ENCODE measurements at regions not wholly inside any gene's neighbourhood (a gene's known extent, or its start where the extent isn't known, plus 50 kb on each side); places are given as distances from the start of the nearest gene placed in this dataset.
A peak's percentile ranks its signal among the peaks of the same experiment; 100 is the strongest.

DNA sequence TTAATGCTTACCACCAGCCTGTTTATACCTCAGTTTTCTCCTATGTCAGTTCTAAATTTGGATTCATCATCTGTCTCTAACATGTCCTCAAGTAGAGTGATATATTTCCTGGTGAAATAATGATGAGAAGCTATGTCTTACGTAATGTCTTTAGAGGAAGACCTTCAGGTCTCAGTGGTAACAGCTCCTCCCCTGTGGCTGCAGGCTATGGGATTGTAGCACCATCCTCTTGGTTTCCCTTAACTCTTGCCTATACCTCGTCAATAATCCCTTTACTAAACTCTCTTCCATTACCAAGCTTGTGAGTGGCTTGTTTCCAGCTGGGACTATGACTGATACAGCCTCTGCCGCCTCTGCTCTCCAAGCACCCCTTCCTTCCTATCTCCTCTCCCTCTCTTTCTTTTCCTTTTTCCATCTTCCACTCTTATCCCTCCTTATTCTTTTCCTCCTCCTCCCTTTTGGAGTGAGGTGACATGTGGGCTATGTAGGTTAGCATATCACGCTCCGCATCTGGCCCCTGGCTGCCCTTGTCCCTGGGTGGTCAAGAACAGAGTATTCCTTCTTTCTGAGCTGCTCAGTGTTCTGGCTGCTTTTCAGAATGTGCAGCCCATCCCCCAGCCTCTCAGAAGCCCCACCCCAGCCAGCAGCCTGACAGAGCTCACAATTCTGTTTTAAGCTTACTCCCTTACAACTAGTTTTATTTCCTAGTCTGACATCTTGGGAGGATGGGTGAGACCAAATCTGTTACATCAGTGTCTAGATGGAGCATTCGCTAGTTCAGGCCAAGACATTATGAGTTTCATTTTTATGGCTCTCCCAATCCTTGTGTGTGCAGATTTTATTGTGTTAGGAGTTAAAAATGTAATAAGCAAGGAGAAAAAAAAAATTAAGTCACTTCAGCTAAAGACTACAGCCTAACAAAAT, 75.0 kb upstream of the RNU6-1 start:
- H3K9me3 Mint-ChIP-seq, result peaks cover 11 to 14% of the 10 kb centered on the region in 2 experiments
- H3K27me3 Mint-ChIP-seq (ENCODE audit: low read depth), result no peaks in the 10 kb centered on the region
- H3K36me3 Mint-ChIP-seq (ENCODE audit: insufficient read depth in 1 of 3, low read depth in 3 of 3), result peaks cover 0 to 14% (median 3%) of the 10 kb centered on the region in 3 experiments; a peak in 5 of 7 replicates
- Histone ChIP-seq H3K4me1 (ENCODE audit: insufficient read depth, low read length) (peaks cover 7% of the 10 kb centered on the region; the same call in 1 of the 2 replicates), H2BK12ac (ENCODE audit: insufficient read length, low read depth, low read length) (no peak overlapping the region), H2BK120ac (ENCODE audit: low read depth, low read length, poor library complexity, severe bottlenecking) (peak overlapping the region; percentile 42), H2AFZ (ENCODE audit: low read length) (peak overlapping the region; percentile 65), H3K23ac (ENCODE audit: insufficient read length, low read depth, low read length) (no peak overlapping the region), H2BK20ac (ENCODE audit: low read depth, low read length, poor library complexity, severe bottlenecking) (no peak overlapping the region), H4K8ac (replicated peaks; ENCODE audit: insufficient read length, low read depth, low read length) (no peak overlapping the region), H3K14ac (ENCODE audit: insufficient read depth, low read length) (no peak overlapping the region), H3T11ph (ENCODE audit: low read length) (no peak overlapping the region), H3K4me2 (ENCODE audit: insufficient read depth, insufficient read length, low read length) (no peak overlapping the region), H3K23me2 (ENCODE audit: insufficient read length, low read depth, low read length, poor library complexity, severe bottlenecking) (peaks cover 4% of the 10 kb centered on the region), H3K79me1 (ENCODE audit: insufficient read depth, low read depth, low read length, poor library complexity, severe bottlenecking) (no peaks in the 10 kb centered on the region), H3K18ac (ENCODE audit: insufficient read length, low read depth, low read length) (no peak overlapping the region), H4K91ac (ENCODE audit: insufficient read length, low read depth, low read length) (no peak overlapping the region), H2BK15ac (ENCODE audit: low read depth, low read length) (no peak overlapping the region), H3K27ac (ENCODE audit: insufficient read length, low read depth, low read length) (no peak overlapping the region), H2AK5ac (ENCODE audit: insufficient read length, low read length) (no peak overlapping the region), H4K20me1 (ENCODE audit: control insufficient read depth, insufficient read depth, insufficient read length) (no peaks in the 10 kb centered on the region), H4K5ac (ENCODE audit: insufficient read length, low read depth, low read length) (no peak overlapping the region), H3K9me3 (ENCODE audit: control insufficient read depth, low read depth, low read length) (peaks cover 6% of the 10 kb centered on the region), H3K79me2 (ENCODE audit: insufficient read depth, low read length) (no peaks in the 10 kb centered on the region), H3K56ac (ENCODE audit: insufficient read length, low read depth, low read length) (no peak overlapping the region), H3K27me3 (ENCODE audit: insufficient read depth, low read length) (no peaks in the 10 kb centered on the region), H3K4ac (ENCODE audit: low read depth, low read length) (no peak overlapping the region), H3K9ac (ENCODE audit: extremely low read depth, insufficient read length, low read length) (no peak overlapping the region), H2BK5ac (ENCODE audit: insufficient read length, low read length) (no peak overlapping the region)
- DNase-seq, result peak; percentile 35
- peak overlapping the region; percentile 6 to 89 (median 13); a peak in 5 of 7 replicates for H3K27ac Mint-ChIP-seq
- no CpG with 5 or more reads among the region's 6 CpGs for WGBS (ENCODE audit: extremely low coverage, insufficient read length, low lambda C conversion rate)
- TF ChIP-seq, protein P1, sequence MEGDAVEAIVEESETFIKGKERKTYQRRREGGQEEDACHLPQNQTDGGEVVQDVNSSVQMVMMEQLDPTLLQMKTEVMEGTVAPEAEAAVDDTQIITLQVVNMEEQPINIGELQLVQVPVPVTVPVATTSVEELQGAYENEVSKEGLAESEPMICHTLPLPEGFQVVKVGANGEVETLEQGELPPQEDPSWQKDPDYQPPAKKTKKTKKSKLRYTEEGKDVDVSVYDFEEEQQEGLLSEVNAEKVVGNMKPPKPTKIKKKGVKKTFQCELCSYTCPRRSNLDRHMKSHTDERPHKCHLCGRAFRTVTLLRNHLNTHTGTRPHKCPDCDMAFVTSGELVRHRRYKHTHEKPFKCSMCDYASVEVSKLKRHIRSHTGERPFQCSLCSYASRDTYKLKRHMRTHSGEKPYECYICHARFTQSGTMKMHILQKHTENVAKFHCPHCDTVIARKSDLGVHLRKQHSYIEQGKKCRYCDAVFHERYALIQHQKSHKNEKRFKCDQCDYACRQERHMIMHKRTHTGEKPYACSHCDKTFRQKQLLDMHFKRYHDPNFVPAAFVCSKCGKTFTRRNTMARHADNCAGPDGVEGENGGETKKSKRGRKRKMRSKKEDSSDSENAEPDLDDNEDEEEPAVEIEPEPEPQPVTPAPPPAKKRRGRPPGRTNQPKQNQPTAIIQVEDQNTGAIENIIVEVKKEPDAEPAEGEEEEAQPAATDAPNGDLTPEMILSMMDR (conservative IDR thresholded peaks at IDR 0.05), result no peak
- H3K4me3 Mint-ChIP-seq, result peak overlapping the region in 1 of 2 experiments; percentile 27; a peak in 2 of 5 replicates
- H3K4me1 Mint-ChIP-seq, result peaks cover 35 to 41% of the 10 kb centered on the region in 2 experiments
